ENCODE measurements at regions not wholly inside any gene's neighbourhood (a gene's known extent, or its start where the extent isn't known, plus 50 kb on each side); places are given as distances from the start of the nearest gene placed in this dataset.

DNA sequence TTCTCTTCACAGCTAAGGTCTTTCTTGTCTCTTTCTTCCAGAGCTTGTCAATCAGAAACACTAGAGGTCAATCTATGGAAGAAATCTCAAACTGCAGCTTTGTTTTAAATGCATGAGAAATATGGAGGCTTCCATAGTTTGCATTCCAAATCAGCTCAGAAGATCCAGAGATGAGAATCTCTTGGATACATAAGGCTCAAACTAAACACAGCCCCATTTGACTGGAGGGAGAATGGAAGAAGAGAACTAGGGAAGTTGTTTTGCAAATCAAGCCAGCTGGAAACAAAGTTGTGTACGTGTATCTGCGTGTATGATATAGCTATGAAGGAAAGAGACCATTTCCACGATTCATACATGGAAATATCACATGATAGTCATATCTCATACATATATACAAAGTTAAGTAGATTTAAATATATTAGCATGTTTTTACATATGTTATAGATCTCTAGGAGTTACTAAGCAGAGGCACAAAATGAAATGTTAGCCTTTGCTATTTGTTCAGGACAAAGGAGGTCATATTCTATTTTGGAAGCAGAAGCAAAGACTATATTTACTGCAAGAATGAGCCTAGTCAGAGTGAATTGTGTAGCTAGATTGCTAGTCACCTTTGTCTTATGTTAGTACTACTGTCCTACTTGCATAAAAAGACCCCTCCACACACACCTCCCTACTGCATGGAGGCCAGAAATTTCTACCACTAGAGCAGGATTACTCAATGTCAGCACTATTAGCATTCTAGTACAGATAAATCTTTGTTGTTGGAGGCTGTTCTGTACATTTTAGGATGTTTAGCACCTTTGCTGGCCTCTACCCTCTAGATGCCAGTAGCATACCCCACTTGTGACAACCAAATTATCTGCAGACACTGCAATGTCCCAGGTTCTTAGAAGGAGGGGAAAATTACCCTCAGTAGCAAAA, 303.5 kb upstream of the CHAC2 start:
- H3K9me3 Mint-ChIP-seq = no peaks in the 10 kb centered on the region
- WGBS, 2 experiments (ENCODE audit: insufficient coverage in 1 of 2, insufficient read length in 1 of 2) = 100% methylated on average over 2 of the region's 3 CpGs; no CpG with 5 or more reads in 1 of the 2 experiments
- no peak overlapping the region for H3K27ac Mint-ChIP-seq
- no peaks in the 10 kb centered on the region for H3K36me3 ChIP-seq (ENCODE audit: control insufficient read depth, insufficient read depth, low read length)
- no peak for DNase-seq
- H3K4me3 Mint-ChIP-seq = no peak overlapping the region
- no peak overlapping the region for H3K9ac ChIP-seq (ENCODE audit: extremely low read depth, low read length, poor library complexity, severe bottlenecking)
- no peaks in the 10 kb centered on the region for H3K27me3 Mint-ChIP-seq (ENCODE audit: insufficient read depth)
- H3K9me3 ChIP-seq (ENCODE audit: control insufficient read depth, low read length) = no peaks in the 10 kb centered on the region
- H3K27ac ChIP-seq (ENCODE audit: low read depth, low read length) = no peak overlapping the region
- H3K4me1 ChIP-seq (ENCODE audit: control insufficient read depth, insufficient read depth, low read length) = no peaks in the 10 kb centered on the region
- H3K27me3 ChIP-seq (ENCODE audit: control insufficient read depth, insufficient read depth, low read length, poor library complexity, severe bottlenecking) = no peaks in the 10 kb centered on the region
- TF ChIP-seq, protein P1, sequence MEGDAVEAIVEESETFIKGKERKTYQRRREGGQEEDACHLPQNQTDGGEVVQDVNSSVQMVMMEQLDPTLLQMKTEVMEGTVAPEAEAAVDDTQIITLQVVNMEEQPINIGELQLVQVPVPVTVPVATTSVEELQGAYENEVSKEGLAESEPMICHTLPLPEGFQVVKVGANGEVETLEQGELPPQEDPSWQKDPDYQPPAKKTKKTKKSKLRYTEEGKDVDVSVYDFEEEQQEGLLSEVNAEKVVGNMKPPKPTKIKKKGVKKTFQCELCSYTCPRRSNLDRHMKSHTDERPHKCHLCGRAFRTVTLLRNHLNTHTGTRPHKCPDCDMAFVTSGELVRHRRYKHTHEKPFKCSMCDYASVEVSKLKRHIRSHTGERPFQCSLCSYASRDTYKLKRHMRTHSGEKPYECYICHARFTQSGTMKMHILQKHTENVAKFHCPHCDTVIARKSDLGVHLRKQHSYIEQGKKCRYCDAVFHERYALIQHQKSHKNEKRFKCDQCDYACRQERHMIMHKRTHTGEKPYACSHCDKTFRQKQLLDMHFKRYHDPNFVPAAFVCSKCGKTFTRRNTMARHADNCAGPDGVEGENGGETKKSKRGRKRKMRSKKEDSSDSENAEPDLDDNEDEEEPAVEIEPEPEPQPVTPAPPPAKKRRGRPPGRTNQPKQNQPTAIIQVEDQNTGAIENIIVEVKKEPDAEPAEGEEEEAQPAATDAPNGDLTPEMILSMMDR (conservative IDR thresholded peaks at IDR 0.05) = no peak
- H3K4me1 Mint-ChIP-seq = peaks cover 4% of the 10 kb centered on the region
- H3K4me3 ChIP-seq (ENCODE audit: low read length) = no peak overlapping the region
- no peaks in the 10 kb centered on the region for H3K36me3 Mint-ChIP-seq (ENCODE audit: low read depth)

DNA sequence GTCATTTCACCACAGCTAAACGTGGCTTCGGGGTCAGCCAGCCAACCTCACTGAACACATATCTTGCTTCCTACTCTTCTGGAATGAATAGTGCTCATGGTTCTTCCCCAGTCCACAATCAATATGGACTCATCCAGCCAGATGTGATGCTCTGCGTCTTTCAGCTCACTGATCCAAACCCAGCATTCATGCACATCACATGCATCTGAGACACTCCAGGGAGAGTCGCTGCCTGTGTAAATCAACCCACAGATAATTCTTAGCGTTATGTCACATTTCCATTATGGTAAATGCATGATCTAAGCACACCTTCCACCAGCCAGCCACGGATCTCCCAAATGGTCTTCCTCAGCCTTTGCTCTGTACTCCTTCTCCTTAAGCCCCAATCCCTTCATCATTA, 306.7 kb upstream of the CHAC2 start:
- H3K4me1 Mint-ChIP-seq = peaks cover 4% of the 10 kb centered on the region
- TF ChIP-seq, protein P1 (conservative IDR thresholded peaks at IDR 0.05) = no peak
- H3K36me3 Mint-ChIP-seq (ENCODE audit: low read depth) = no peaks in the 10 kb centered on the region
- no peaks in the 10 kb centered on the region for H3K9me3 Mint-ChIP-seq
- no peak for DNase-seq
- H3K27me3 Mint-ChIP-seq (ENCODE audit: insufficient read depth) = no peaks in the 10 kb centered on the region
- no peak overlapping the region for H3K27ac Mint-ChIP-seq
- no peaks in the 10 kb centered on the region for H3K36me3 ChIP-seq (ENCODE audit: control insufficient read depth, insufficient read depth, low read length)
- no peak overlapping the region for H3K9ac ChIP-seq (ENCODE audit: extremely low read depth, low read length, poor library complexity, severe bottlenecking)
- WGBS, 2 experiments (ENCODE audit: insufficient coverage in 1 of 2, insufficient read length in 1 of 2) = 94% methylated on average over 5 to 6 of the region's 6 CpGs
- no peaks in the 10 kb centered on the region for H3K27me3 ChIP-seq (ENCODE audit: control insufficient read depth, insufficient read depth, low read length, poor library complexity, severe bottlenecking)
- no peaks in the 10 kb centered on the region for H3K4me1 ChIP-seq (ENCODE audit: control insufficient read depth, insufficient read depth, low read length)
- H3K4me3 Mint-ChIP-seq = no peak overlapping the region
- no peaks in the 10 kb centered on the region for H3K9me3 ChIP-seq (ENCODE audit: control insufficient read depth, low read length)
- no peak overlapping the region for H3K4me3 ChIP-seq (ENCODE audit: low read length)
- H3K27ac ChIP-seq (ENCODE audit: low read depth, low read length) = no peak overlapping the region

DNA sequence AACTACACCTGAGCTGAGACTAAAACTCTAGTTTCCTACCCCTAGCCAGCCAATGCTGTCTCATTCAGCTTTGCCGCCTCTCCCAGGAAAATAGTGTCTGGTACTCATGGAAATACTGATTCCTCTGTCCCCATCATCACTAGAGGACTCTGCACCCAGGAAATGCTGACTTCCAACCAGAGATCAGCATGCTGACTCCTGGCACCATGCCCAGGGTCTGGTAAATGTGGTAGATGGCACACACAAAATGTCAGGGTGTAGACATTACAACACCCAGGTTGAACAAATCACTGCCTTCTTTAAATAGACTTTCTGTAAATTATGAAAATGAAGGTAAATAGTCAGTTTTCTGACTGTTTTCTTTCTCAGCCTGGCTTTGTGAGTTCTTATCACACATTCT, 307.3 kb upstream of the CHAC2 start:
- no peaks in the 10 kb centered on the region for H3K36me3 Mint-ChIP-seq (ENCODE audit: low read depth)
- Histone ChIP-seq H3K9me3 (ENCODE audit: control insufficient read depth, low read length) (no peaks in the 10 kb centered on the region), H3K4me1 (ENCODE audit: control insufficient read depth, insufficient read depth, low read length) (no peaks in the 10 kb centered on the region), H3K27me3 (ENCODE audit: control insufficient read depth, insufficient read depth, low read length, poor library complexity, severe bottlenecking) (no peaks in the 10 kb centered on the region), H3K4me3 (ENCODE audit: low read length) (no peak overlapping the region), H3K9ac (ENCODE audit: extremely low read depth, low read length, poor library complexity, severe bottlenecking) (no peak overlapping the region), H3K27ac (ENCODE audit: low read depth, low read length) (no peak overlapping the region), H3K36me3 (ENCODE audit: control insufficient read depth, insufficient read depth, low read length) (no peaks in the 10 kb centered on the region)
- H3K4me3 Mint-ChIP-seq = no peak overlapping the region
- H3K27me3 Mint-ChIP-seq (ENCODE audit: insufficient read depth) = no peaks in the 10 kb centered on the region
- no peak overlapping the region for H3K27ac Mint-ChIP-seq
- H3K9me3 Mint-ChIP-seq = no peaks in the 10 kb centered on the region
- TF ChIP-seq, protein P1 (conservative IDR thresholded peaks at IDR 0.05) = no peak
- H3K4me1 Mint-ChIP-seq = peaks cover 7% of the 10 kb centered on the region
- no peak for DNase-seq
- 88 to 95% methylated on average over 1 of the region's 1 CpG for WGBS, 2 experiments (ENCODE audit: insufficient coverage in 1 of 2, insufficient read length in 1 of 2)
